HG03378 (cell line): ENCODE measurements at regions not wholly inside any gene's neighbourhood (a gene's known extent, or its start where the extent isn't known, plus 50 kb on each side); places are given as distances from the start of the nearest gene placed in this dataset.

ENCODE experiments used
- ATAC-seq: cut with Tn5 transposase; IDR thresholded peaks from one replicate; pipeline ENCODE4 v1.9.1; 2021; ENCODE audit warnings: mild to moderate bottlenecking, moderate library complexity; ENCODE audit not compliant: unreplicated experiment

DNA sequence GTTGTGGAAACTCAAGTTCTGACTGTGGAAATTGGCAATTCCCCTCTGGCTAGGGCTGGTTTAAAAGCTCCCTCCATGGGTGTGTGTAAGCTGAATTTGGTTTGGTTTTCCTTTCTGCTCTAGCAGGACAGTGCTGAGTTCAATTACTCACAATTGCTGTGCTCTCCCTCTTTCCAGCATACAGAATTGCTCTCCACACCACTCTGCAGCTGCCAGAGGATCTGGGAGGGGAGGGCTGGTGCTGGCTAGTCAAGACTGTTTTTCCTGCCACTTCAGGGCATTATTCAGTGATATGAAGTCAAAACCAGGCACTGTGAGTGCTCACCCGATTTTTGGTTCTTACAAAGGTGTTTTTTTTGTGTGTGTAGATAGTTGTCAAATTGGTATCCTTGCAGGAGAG is 336.9 kb upstream of the SLC24A2 start:
- ATAC-seq: no peak

DNA sequence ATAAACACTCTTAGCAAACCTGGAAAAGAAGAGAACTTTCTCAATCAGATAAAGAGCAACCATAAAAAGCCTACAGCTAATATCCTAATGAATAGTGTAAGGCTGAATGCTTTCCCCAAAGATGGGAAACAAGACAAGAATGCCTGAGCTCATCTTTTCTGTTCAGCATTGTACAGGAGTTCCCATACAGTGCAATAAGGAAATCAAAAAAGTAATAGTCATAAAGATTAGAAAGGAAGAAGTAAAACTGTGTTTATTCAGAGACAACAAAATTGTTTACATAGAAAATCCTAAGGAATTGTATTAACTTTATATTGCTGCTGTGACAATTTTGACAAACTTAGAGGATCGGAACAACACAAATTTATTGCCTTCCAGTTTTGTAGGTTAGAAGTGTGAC is 330.7 kb upstream of the SLC24A2 start:
- ATAC-seq: no peak

DNA sequence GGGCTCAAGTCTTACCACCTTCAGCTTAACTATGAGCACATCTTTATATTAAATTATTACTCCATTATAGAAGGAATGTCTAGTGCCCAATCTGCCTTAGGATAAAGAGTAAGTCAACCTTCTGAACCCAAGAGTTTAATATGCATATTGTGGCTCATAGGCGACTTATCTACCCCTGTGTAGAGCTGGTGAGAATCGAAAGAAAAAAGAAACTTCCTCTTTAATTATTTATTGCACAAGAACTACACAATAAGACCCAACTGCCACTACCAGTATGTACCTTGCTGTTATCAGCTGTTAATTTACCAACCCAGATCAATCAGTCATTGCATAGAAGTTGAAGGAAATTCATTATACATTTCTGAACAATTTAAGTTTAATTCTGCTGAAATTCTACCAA is 329.1 kb upstream of the SLC24A2 start:
- no peak for ATAC-seq

DNA sequence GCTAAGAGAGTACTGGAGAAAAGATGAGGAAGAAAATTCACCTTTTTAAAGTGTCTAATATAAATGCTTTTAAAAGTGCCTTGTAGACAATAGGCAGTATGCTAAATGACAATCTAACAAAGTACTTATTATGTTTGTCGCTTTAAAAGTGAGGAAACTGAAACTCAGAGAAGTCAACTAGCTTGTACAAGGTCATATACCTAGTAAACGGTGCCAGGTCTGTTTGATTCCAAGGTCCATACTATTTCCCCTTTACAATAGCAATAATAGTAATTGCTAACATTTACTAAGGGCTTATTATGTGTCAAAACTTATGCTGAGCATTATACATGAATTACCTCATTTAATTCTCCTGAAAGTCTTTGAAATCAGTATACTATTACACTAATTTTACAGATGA is 328.6 kb upstream of the SLC24A2 start:
- ATAC-seq: no peak

DNA sequence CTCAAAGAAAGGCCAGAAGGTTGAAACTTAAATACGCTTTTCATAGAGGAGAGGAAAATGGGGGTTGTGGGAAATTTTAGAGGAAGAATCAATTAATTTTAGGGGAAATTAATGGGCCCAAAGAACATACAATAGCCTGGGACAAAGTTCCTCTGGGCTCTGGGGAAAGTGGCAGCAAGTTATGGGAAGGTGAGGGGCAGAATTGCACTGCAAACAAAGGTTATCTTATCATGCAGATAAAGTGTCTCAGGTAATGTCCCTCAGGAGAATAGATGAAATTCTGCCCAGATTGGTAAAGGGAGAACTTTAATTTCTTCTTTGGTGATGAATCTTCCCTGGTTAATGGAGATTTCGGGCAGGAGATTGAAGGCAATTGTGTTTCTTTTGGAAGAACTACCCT is 326.1 kb upstream of the SLC24A2 start:
- no peak for ATAC-seq

DNA sequence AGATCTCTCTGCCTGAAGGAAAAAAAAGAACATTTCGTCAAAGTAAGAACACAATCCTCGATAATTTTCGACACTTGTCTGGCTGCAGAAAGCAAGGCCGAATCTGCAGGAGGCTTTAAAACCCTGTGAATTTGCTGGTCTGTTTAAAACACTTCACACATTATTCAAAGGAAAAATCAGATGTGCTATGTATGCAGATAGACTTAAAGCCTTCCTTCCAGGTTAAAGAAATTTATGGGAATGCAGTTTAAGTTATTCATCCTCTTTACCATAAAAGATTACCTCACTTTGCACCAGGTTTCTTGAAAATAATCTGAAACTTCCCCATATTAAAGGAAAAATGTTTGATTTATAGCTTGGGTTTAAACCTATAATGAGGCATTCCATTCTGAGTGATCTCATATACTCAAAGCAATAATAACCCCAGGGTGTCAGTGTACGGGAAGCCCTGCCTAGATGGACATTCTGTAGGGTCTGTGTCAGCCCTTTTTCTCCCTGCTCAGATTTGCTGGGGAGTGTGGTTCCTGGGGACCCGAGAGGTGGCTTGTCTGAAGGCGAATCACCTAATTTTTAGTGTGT is 323.5 kb upstream of the SLC24A2 start:
- ATAC-seq: no peak

DNA sequence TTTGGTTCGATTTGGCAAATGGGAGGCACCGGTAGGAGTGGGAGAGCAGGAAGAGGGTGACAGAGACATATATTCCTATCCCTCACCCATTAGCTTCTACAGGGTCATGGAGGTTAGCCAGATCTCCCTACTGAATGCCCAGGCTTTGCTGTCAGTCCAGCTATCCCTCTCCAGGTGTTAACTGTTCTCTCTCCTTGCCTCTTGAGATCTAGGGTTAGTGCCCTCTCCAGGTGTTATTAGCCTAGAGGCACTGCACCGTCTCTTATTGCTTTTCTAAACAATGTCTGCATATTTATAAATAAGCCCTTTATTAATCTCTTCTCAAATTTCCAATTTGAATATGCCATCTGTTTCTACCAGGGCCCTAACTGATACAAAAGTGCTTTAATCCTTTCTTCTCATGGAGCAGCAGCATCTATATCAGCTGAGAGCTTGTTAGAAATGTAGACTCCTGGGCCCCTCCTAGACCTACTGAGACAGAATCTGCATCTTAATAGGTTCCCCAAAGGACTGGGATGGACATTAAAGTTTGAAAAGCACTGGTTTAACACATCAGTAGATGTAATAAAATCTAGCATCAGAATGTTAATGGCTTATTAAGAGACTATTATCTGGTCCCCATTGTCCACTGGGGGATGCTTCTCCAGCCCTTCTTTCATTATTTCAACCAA is 322.5 kb upstream of the SLC24A2 start:
- no peak for ATAC-seq

DNA sequence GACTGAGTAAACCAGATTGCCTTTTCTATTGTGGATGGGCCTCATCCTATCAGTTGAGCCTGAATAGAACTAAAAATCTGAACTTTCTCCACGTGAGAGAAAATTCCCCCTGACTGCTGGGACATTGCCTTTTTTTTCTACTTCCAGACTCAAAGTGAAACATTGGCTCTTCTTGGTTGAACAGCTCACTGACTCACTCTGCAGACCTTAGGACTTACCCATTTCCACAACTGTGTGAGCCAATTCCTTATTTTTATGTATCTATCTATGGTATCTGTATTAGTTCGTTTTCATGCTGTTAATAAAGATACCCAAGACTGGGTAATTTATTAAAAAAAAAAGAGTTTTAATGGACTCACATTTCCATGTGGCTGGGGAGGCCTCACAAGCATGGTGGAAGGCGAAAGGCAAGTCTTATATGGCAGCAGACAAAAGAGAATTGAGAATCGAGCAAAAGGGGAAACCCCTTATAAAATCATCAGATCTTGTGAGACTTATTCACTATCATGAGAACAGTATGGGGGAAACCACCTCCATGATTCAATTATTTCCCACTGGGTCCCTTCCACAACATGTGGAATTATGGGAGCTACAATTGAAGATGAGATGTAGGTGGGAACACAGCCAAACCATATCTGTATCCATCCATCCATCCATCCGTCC is 306.7 kb upstream of the SLC24A2 start:
- no peak for ATAC-seq

DNA sequence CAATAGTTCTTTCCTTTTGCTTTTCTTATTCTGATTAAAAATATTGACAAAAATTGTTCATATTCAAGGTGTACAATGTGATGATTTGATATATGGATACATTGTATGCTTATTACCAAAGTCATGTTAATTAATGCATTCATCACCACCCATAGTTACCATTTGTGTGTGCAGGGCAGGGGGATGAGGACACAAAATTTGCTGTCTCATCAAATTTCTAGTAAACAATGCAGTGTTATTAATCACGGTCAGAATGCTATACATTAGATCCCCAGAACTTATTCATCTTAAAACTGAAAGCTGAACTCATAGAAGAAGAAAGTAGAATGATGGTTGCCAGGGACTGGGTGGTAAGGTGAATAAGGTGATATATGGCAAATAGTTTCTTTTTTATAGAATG is 303.7 kb upstream of the SLC24A2 start:
- ATAC-seq: no peak

DNA sequence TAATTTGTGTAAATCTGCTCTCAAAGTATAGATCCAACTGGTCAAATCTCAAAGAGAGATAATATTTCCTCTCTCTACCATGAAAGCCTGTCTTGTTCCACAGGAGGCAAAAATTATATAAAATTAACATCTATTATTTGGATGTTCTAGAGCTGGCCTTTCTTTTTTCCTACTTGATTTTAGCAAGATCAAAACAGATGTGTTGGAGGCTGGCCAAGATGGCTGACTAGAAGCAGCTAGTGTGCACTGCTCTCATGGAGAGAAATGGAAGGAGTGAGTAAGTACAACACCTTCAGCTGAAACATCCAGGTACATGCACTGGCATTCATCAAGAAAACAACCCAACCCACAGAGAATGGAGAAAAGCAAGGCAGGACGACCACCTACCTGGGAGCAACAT is 298.6 kb upstream of the SLC24A2 start:
- no peak for ATAC-seq

DNA sequence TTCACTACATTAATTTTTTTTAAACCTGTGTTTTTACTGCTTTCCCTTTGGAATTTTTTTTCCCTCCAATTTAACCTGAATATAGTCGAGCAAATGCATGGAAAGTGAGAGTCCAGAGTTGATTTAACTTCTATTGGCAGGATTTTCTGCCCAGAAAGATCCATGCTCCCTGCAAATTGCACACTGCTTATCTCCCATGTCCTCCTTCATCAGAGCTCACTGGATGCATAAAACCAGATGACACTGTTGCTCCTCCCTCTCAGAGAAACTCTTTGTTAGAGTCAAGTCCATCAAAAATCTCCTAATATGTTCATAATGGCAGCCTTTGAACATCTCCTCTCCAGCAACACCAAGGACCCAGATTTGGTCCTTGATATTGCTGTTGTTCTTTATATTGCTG is 297.0 kb upstream of the SLC24A2 start:
- ATAC-seq: no peak

DNA sequence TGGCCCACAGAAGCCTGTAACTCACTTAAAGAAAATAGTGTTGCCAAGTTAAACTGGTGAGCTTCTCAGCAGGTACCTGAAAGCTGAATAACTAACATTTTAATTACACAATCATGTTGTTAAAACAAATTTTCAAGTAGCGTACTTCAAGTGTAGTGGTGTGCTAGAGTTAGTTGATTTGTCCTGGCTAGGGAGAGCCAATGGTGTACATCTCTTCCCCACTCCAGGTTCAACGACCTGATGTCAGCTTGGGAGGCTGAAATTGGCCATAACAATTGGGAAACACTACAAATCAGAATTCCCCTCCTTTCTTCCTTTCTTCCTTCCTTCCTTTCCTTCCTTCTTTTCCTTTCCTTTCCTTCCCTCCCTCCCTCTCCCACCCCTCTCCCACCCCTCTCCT is 295.3 kb upstream of the SLC24A2 start:
- no peak for ATAC-seq

DNA sequence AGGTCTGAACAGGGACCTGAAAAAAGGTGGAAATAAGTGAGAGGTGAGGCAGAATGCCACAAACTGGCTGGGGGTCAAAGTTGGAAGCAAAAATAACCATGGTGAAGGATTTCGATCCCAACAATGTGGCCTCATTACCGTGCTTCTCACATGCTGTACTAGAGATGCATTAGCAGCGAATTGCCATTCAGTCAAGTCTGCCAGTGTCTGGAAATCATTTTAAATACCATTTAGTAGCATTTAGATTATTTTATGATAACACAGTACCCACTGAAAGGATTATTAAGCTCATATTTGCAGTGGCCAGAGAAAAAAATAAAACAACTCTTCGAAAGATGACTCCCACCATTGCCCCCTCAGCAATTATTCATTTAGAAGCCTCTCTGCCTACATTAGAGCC is 294.6 kb upstream of the SLC24A2 start:
- ATAC-seq: no peak

DNA sequence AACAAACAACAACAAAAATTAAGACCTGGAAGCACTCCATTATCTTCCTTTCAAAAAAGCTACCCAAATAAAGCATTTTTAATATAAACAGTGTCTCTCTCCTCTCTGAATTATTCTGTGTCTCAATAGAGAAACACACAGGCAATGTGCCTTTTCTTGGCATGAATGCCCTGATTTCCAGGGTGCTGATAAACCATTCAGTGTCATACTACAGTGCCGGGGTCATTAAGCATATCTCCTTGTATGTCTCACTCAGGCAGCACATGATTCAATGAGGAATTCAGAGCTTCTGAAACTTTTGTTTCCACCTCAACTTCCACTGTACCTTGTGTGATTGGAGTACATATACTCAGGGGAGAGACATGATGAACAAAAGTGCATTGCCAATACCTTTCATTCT is 294.0 kb upstream of the SLC24A2 start:
- no peak for ATAC-seq

DNA sequence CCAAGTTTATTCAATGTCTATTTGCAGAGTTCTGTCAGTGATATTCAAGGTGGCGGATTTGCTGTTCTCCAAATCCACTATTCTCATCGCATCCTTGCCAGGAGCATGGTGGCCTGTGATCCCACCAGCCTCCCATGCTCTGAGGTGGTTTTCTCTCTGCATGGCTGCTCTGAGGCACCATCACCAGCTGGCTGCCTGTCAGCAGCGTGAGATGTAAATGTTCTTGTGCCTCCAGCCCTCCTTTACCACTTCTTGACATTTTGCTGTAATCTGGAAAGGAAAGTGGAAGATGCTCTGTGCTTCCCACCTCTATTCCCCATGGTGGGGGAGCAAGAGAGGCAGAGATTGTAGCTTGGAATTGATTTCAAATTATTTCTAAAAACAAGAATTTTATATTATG is 293.6 kb upstream of the SLC24A2 start:
- ATAC-seq: no peak

DNA sequence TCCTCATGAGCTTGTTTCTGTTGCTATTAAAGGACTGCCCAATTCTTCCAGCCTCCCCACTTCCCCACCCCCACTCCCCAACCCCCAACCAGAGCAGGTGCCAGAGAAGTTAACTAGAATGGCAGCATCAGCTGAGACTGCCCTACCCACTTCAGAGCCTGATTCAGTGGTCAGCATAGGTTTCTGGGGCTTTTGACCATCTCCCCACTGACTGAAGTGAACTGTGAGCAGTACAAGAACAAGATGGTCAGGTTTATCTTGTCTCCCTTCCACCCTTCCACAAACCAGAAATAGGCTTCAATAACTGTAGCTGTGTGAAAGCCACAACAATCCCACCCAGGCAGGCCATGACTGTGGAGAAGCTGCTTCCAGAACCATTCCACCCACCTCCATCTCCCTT is 289.4 kb upstream of the SLC24A2 start:
- ATAC-seq: no peak

DNA sequence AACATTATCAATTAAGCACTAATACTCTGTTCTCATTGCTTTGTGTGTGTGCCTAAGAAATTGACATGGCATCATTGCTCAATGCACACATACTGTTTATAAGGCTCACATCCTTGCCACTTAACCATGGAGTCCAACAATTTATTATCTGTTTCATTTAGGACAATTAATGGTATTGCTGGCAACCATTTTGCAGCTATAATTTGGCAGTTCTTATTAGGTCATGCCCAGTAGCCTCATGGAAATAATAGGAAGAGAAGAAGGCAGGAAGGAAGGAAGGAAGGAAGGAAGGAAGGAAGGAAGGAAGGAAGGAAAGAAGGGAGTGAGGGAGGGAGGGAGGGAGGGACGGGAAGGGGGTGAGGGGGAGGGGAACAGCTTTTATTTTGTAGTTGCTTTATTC is 285.5 kb upstream of the SLC24A2 start:
- no peak for ATAC-seq

DNA sequence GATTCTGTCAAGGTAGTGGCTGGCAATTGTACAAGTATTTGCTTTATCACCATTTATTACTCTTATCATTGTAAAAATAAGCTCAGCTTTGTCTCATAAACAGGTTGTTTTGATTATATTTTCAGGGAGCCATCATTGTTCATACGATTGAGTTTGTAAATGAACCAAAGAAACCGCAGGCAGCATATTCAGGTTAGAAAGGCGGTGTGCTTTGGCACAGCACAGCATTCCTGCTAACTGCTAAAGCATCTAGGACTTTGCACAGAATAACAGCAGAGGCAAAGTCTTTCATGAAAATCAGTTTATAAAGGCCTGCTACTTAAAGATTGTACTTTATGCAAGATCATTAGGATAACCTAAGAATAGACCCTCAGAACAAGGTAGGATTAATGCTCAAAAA is 281.5 kb upstream of the SLC24A2 start:
- no peak for ATAC-seq

DNA sequence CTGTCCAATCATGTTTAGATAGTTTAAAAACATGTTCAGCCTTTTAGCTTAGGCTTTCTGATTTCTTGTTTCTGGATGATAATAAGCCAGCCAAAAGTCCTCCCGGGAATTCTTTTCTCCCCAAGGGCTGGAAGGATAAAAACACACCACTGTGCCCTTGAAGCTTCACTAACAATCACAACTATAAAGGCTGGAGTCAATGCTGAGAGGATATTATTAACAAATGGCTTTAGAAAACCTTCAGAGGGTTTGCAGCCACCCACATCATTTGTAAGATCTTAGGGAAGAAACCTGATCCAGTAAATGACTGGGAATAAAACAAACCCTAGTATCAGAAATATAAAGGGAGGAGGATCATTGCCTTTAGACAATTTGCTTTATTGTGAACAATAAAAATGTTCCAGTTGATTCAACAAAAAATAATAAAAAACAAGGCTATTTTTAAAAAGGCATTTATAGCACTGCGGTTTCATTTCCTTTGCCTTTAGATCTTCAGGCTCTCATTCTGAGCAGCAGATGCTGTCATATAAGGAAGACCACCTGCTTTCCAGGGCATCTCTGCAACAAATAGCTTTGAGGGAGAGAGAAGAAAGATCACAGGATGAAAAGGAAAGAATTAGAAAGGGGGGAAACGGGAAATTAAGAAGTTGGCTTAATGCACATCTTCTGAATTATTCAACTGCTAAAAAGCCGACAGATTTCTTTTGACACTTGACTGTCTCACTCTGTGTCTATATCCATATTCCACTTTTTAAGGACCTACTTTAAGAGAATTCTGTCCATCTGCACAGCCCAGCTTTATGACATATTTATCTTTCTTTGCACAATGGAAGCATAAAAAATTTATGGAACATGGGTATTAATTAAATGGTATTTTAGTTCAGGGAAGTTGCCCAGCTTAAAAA is 277.2 kb upstream of the SLC24A2 start:
- no peak for ATAC-seq

DNA sequence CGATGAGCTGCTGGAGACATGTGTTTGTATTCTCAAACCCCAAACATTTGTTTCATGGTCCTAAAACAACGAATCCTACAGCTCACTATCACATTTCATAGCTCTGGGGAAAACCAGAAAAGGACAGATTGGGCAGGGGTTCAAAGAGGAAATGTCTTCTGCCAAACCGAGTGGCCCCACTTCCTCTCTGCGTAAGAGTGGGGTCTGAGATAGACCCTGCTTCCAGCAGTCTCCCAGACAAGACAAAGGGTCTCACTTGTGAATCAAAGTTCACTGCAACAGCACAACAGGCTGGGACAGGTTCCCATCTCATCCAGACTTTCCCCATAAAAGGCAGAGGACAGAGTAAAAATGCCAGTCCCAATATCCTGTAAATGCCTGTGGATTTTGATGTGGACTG is 276.2 kb upstream of the SLC24A2 start:
- no peak for ATAC-seq

DNA sequence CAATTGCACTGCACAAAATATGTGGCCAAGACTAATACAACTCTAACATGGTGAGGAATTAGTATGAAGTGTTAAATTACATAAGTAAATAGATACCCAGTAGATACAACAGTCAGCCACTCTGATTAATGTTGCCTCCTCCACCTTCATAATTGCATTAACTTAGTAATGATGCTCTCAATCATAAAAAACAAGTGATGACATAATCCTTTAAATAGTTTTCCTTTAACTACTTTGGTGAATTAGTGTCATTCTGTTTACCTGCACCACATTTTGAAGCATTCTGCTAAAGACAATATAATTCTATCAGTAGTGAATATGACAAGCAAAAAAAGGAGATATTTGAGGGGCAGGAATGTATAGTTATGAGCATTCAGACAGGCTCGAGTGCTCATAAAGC is 265.9 kb upstream of the SLC24A2 start:
- ATAC-seq: no peak

DNA sequence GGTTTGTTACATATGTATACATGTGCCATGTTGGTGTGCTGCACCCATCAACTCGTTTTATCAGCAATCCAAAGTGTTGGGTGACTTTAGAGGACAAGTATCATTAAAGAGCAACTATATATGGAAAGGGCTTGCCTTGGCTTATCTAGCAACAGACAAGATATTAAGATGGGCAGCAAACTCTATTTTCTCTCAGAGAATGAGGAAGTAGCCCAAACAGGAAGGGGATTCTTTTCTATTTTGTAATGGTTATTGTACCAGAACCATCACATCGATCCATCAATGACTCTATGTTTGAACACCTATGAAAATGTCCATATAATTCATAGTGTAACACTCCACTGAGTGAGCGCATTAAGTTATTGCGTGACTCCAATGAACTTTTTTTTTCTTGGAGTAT is 260.1 kb upstream of the SLC24A2 start:
- no peak for ATAC-seq
